HG02852 (cell line): ENCODE measurements at regions not wholly inside any gene's neighbourhood (a gene's known extent, or its start where the extent isn't known, plus 50 kb on each side); places are given as distances from the start of the nearest gene placed in this dataset.
A peak's percentile ranks its signal among the peaks of the same experiment; 100 is the strongest.
"Not testable (repeated sequence)": the region's sequence is repeated elsewhere in the genome, so short reads cannot be mapped to it uniquely, and the experiment has no call there.

ENCODE experiments used
- ATAC-seq: cut with Tn5 transposase; IDR thresholded peaks from one replicate; pipeline ENCODE4 v1.9.1; 2021; ENCODE audit warnings: mild to moderate bottlenecking, moderate library complexity; ENCODE audit not compliant: unreplicated experiment

- ATAC-seq, result no peak
These were observed 138.0 kb upstream of the ZNF217 start for GRCh38 chr20:53731595-53731994.

DNA sequence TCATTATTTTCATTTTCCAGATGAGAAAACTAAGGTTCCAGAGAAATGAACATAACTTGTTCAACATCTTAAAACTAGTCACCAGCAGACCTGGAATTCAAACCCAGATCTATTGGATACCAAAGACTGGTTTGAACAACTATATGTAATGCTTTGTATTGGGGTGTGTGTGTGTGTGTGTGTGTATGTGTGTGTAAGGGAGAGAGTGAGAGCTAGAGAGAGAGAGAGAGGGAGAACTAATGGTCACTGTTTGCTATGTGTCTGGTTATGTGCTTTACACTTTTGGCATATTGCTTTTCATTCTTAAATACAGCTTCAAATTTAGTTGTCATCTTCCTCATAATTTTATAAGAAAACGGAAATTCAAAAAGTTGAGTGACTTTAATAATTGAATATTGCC lies 134.7 kb upstream of the ZNF217 start:
- no peak for ATAC-seq

- ATAC-seq, result not testable (repeated sequence)
These were observed 133.6 kb upstream of the ZNF217 start for GRCh38 chr20:53727239-53727638.

DNA sequence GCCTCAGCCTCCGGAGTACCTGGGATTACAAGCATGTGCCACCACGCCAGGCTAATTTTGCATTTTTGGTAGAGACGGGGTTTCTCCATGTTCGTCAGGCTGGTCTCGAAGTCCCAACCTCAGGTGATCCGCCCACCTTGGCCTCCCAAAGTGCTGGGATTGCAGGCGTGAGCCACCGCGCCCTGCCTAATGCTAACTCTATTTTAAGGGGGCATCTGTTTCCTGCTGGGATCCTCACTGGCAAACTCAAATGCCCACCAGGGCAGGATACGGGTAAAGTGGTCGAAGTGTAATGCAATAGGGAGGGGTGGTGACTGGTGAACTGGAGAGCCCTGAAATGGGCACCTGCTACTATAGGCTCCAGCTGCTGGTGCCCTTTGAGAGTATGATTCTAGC lies 131.9 kb upstream of the ZNF217 start:
- ATAC-seq, result no peak

DNA sequence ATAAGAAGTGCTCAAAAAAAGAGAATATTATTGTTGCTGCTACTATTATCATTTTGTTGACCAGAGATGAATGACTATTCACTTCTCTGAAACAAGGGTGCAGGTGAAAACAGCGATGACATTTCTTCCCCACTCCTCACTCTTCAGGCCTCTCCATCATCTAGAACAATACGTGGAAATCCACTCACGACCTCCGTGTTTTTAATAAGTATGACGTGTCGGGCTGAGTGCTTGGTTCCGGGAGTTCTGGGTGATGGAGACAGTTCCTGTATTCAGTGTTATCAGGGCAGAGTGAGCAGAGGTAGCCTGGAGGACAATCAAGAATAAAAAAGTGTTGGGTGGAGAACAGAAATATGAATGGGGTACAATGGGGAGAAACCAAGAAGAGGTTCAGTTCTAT lies 130.0 kb upstream of the ZNF217 start:
- ATAC-seq, result no peak

GRCh38 chr20:53723045-53723444 lies 129.4 kb upstream of the ZNF217 start:
- no peak for ATAC-seq

DNA sequence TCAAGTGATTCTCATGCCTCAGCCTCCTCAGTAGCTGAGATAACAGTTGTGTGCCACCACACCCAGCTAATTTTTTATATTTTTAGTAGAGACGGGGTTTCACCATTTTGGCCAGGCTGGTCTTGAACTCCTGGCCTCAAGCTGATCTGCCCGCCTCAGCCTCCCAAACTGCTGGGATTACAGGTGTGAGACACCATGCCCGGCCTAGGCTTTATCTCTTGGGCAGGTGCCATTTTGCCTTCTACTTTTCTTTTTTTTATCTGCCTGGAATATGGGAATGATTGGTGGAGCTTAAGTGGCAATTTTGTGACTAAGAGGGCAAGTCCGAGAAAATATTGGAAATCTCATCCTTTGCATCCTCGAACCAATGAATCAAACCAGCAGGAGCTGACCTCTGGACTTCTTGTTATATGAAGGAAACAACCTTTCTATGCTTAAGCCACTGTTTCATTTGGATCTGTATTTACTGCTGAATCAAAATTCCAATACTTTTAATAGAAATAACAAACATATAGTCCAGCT lies 128.9 kb upstream of the ZNF217 start:
- ATAC-seq, result no peak

DNA sequence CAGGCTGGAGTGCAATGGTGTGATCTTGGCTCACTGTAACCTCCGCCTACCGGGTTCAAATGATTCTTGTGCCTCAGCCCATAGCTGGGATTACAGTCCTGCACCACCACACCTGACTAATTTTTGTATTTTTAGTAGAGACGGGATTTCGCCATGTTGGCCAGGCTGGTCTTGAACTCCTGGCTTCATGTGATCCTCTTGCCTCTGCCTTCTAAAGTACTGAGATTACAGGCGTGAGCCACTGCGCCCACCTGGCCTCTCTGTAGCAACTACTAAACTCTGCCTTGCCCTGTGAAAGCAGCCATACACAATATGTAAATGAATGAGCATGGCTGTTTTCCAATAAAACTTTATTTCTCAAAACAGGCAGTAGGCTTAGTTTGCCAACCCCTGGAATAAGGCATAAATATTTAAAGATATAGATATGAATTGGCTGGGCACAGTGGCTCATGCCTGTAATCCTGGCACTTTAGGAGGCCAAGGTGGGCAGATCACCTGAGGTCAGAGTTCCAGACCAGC lies 127.9 kb upstream of the ZNF217 start:
- ATAC-seq, result not testable (repeated sequence)

GRCh38 chr20:53719171-53719803 lies 125.6 kb upstream of the ZNF217 start:
- ATAC-seq, result not testable (repeated sequence)

GRCh38 chr20:53718142-53719021 lies 124.7 kb upstream of the ZNF217 start:
- ATAC-seq, result no peak

DNA sequence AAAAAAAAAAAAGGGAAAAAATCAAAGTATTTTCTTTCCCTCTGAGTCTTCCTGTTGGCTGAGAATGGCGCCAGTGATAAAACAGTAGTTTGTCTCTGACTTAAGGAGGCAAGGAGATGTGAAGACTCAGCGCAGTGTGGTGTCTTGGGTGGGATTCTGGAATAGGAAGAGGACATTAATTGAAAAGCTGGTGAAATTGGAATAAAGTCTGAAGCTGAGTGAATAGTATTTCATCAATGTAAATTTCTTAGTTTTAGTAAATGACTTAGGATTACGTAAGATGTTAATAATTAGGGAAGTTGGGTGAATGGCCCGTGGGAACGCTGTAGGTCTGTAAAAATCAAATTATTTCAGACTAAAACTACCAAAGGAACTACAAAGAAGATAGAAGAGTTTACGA lies 122.8 kb upstream of the ZNF217 start:
- no peak for ATAC-seq

GRCh38 chr20:53714524-53714923 lies 120.9 kb upstream of the ZNF217 start:
- ATAC-seq, result no peak

- no peak for ATAC-seq
These were observed 119.9 kb upstream of the ZNF217 start for GRCh38 chr20:53713328-53714056.

DNA sequence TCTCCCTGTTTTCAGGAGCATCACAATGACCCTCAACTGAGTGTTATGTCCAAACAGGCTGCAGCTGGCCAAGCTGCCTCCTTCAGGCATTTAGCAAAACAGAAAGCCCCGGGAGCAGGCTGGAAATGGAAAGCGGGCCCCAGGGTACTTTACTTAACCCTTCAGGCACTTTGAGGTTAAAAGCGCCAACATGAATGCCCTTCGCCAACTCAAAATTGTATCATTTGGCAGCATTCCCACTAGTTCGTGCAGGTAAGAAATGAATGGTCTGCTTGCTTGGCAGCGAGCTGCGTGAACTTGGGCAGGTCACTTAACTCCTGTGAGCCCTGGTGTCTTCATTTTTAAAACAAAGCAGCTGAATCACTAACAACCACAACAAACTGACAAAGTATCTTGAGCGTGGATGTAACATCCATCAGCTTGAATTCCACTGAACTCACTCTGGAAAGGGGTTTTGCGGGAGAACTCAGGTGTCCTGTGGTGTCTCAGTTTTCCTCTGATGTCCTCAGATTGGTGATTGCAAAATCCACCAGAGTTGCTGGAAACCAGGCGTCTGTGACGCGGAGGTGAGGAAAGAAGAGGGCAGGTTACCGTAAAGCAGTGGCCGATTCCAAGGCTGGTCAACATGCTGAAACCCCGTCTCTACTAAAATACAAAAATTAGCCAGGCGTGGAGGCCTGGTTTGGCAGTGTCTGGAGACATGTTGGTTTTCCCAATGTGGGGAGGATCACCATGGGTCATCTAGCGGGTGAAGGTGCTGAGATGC lies 118.8 kb upstream of the ZNF217 start:
- ATAC-seq, result no peak

DNA sequence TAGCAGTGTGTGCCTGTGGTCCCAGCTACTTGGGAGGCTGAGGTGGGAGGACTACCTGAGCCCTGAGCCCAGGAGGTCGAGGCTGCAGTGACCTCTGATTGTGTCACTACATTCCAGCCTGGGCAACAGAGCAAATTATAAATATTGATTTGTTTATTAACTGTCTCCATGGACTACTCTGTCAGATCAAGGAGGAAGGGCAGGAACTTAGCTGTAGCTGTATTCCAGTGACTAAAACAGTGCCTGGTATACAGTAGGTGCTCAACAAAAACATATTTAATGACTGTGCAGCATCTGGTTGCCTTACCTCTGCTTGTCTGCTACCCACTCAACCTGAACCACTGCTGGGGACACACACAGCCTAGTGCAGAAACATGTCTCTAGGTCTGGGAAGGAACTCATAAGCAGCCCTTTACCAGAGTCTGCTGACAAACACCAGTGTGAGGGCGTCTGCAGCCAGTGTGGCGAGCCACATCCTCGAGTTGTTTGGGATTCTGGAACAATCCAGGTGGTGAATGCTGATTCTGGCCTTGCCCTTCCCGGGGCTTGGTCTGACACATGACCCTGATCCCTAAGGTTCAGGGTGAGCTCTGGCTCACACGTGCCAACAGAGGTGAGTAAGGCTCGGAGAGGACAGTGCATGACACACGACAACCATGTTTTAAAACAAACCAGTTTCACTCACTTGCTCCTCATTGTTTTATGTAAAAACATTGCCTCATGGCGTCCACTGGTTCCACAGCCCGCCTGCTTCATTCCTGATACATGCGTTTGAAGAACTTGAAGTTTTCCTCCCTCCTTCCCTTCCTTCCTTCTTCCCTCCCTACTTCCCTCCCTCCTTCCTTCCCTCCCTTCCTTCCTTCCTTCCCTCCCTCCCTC lies 117.9 kb upstream of the ZNF217 start:
- ATAC-seq, result no peak

GRCh38 chr20:53708129-53708968 lies 114.7 kb upstream of the ZNF217 start:
- peak; percentile 57 for ATAC-seq

DNA sequence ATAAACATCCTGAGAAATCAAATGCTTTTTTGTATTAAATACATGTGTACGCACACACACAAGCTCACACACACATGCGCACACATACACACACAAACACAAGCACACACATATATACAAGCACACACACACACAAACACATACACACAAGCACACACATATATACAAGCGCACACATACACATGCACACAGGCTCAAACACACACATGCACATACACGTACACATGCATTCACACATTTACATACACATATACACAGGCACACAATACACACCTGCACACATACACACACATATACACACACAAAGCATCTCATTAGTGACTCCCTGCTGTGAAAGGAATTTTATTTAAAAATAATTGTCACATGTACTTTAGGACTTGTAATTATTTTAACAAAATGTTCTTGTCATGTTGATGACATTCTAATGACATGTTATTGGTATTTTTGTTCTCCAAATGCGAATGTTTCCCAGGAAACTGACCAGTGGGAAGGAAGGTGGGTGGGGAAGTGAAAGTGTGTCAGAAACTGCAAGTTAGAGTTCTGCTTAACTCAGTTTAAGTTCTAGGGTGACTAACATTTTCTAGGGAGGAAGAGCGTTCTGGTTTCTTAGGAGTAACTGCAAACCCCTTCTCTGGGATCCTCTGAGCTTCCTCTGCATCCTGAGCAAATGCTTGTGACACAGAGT lies 113.9 kb upstream of the ZNF217 start:
- peak; percentile 34 for ATAC-seq
